ENCODE measurements at regions not wholly inside any gene's neighbourhood (a gene's known extent, or its start where the extent isn't known, plus 50 kb on each side); places are given as distances from the start of the nearest gene placed in this dataset.

- no peak for DNase-seq (ENCODE audit: low read depth in 1 of 2, low spot score in 1 of 2)
- TF ChIP-seq GABPA (IDR thresholded peaks at IDR 0.05; ENCODE audit: low read depth) (no peak), SPI1 (IDR thresholded peaks at IDR 0.05; ENCODE audit: borderline replicate concordance, low read depth) (no peak), POLR2AphosphoS5 (IDR thresholded peaks at IDR 0.05; ENCODE audit: low read depth) (no peak)
- Histone ChIP-seq H3K27ac (replicated peaks) (no peak overlapping the region), H3K4me3 (replicated peaks; ENCODE audit: insufficient read depth, low read length) (no peak overlapping the region), H3K27me3 (ENCODE audit: insufficient read depth, poor library complexity, severe bottlenecking) (no peaks in the 10 kb centered on the region)
Observed at GRCh38 chr1:193412748-193413147, 226.3 kb upstream of the B3GALT2 start.

GRCh38 chr1:193411714-193412113, 225.3 kb upstream of the B3GALT2 start:
- TF ChIP-seq REST (IDR thresholded peaks at IDR 0.05; ENCODE audit: insufficient replicate concordance, low read depth), result no peak
- no peak for TF ChIP-seq GABPA (IDR thresholded peaks at IDR 0.05; ENCODE audit: low read depth)
- TF ChIP-seq CTCF (IDR thresholded peaks at IDR 0.05; ENCODE audit: insufficient read depth, low read length), result no peak
- TF ChIP-seq POLR2AphosphoS5 (IDR thresholded peaks at IDR 0.05; ENCODE audit: low read depth), result no peak
- TF ChIP-seq SPI1 (IDR thresholded peaks at IDR 0.05; ENCODE audit: borderline replicate concordance, low read depth), result no peak
- no peak overlapping the region for H3K27ac ChIP-seq (replicated peaks)
- no peaks in the 10 kb centered on the region for H3K27me3 ChIP-seq (ENCODE audit: insufficient read depth, poor library complexity, severe bottlenecking)
- H3K4me3 ChIP-seq (replicated peaks; ENCODE audit: insufficient read depth, low read length), result no peak overlapping the region
- no peak for DNase-seq (ENCODE audit: low read depth in 1 of 2, low spot score in 1 of 2)

GRCh38 chr1:193411215-193411614, 224.8 kb upstream of the B3GALT2 start:
- H3K4me3 ChIP-seq (replicated peaks; ENCODE audit: insufficient read depth, low read length), result no peak overlapping the region
- no peak overlapping the region for H3K27ac ChIP-seq (replicated peaks)
- TF ChIP-seq SPI1 (IDR thresholded peaks at IDR 0.05; ENCODE audit: borderline replicate concordance, low read depth) (no peak), REST (IDR thresholded peaks at IDR 0.05; ENCODE audit: insufficient replicate concordance, low read depth) (no peak), GABPA (IDR thresholded peaks at IDR 0.05; ENCODE audit: low read depth) (no peak), CTCF (IDR thresholded peaks at IDR 0.05; ENCODE audit: insufficient read depth, low read length) (no peak)
- no peaks in the 10 kb centered on the region for H3K27me3 ChIP-seq (ENCODE audit: insufficient read depth, poor library complexity, severe bottlenecking)
- no peak for DNase-seq (ENCODE audit: low read depth in 1 of 2, low spot score in 1 of 2)

GRCh38 chr1:193408782-193409293, 222.4 kb upstream of the B3GALT2 start:
- Histone ChIP-seq H3K27ac (replicated peaks) (no peak overlapping the region), H3K4me3 (replicated peaks; ENCODE audit: insufficient read depth, low read length) (no peak overlapping the region), H3K27me3 (ENCODE audit: insufficient read depth, poor library complexity, severe bottlenecking) (no peaks in the 10 kb centered on the region)
- no peak for DNase-seq (ENCODE audit: low read depth in 1 of 2, low spot score in 1 of 2)
- TF ChIP-seq CTCF (IDR thresholded peaks at IDR 0.05; ENCODE audit: insufficient read depth, low read length), result no peak
- no peak for TF ChIP-seq REST (IDR thresholded peaks at IDR 0.05; ENCODE audit: insufficient replicate concordance, low read depth)
- TF ChIP-seq POLR2AphosphoS5 (IDR thresholded peaks at IDR 0.05; ENCODE audit: low read depth), result no peak
- TF ChIP-seq SPI1 (IDR thresholded peaks at IDR 0.05; ENCODE audit: borderline replicate concordance, low read depth), result no peak
- no peak for TF ChIP-seq GABPA (IDR thresholded peaks at IDR 0.05; ENCODE audit: low read depth)

All from HL-60 (cell line).